K562 (cell line): ENCODE measurements at regions not wholly inside any gene's neighbourhood (a gene's known extent, or its start where the extent isn't known, plus 50 kb on each side); places are given as distances from the start of the nearest gene placed in this dataset.

ENCODE experiments used
- ATAC-seq: fragments of 200-7000 bp; cut with Tn5 transposase; 3 replicates; pipeline ENCODE4 v1.9.1; 2020; ENCODE audit warnings: moderate library complexity
- BruUV-seq: library from RNA; stranded (reverse); fragments of 400-500 nt; replicated peaks from 2 replicates; lab custom pipeline; 2021; lab: Mats Ljungman, UMichigan
- CTCF ChIA-PET: fragments of 300-600 bp; formaldehyde crosslinking; extraction: SDS; loops from one replicate; lab custom pipeline; 2021; ENCODE audit warnings: low intra/inter-chr PET ratio; lab: Yijun Ruan, JAX
- POLR2A ChIA-PET: fragments of 300-600, 350-650 bp; sonication (Branson Sonifier 250); formaldehyde crosslinking; extraction: SDS; loops from one replicate; lab custom pipeline; 2021; ENCODE audit warnings: antibody characterized with exemption, inconsistent platforms; lab: Yijun Ruan, JAX
- DNase-seq, 4 experiments: peaks; one replicate each; pipeline versions ENCODE4 v3.0.0 to v3.0.0-alpha.2; 2011 to 2018; ENCODE audit warnings: low spot score in 3 of 4, mixed read lengths in 3 of 4; ENCODE audit errors: extremely low read depth in 1 of 4
- FAIRE-seq: peaks from 2 replicates; lab custom pipeline; 2011; peaks lifted over from hg19 to GRCh38; lab: Jason Lieb, UNC
- H2AFZ ChIP-seq: 2 replicates; pipeline ENCODE4 v1.6.0; 2011; ENCODE audit warnings: low read depth, low read length, control low read depth, inconsistent platforms
- H3K27ac ChIP-seq: fragments of 200-600 bp; 3 replicates; pipeline ENCODE4 v1.8.0; 2011; ENCODE audit warnings: low read depth, mild to moderate bottlenecking, control low read depth, inconsistent platforms, low read length, moderate library complexity, mixed read lengths; ENCODE audit errors: extremely low read depth
- H3K27me3 ChIP-seq, 2 experiments: fragments of 300-600 bp in 1 of 2; 2 replicates in 1 of 2; 3 replicates in 1 of 2; pipeline versions ENCODE4 v1.6.0 to v1.8.0; 2011; ENCODE audit warnings: inconsistent platforms in 2 of 2, low read length in 2 of 2, mild to moderate bottlenecking in 1 of 2, mixed read lengths in 1 of 2, moderate library complexity in 1 of 2; ENCODE audit not compliant: control insufficient read depth in 2 of 2, insufficient read depth in 2 of 2
- H3K36me3 ChIP-seq: fragments of 300-600 bp; 3 replicates; pipeline ENCODE4 v1.8.0; 2011; ENCODE audit warnings: mild to moderate bottlenecking, low read length, inconsistent platforms; ENCODE audit not compliant: control insufficient read depth, insufficient read depth
- H3K4me1 ChIP-seq, 2 experiments: fragments of 200-600 bp in 1 of 2; replicated peaks in 1 of 2; 2 replicates in 1 of 2; 3 replicates in 1 of 2; pipeline versions ENCODE4 v1.5.1 to v1.8.0; 2011; ENCODE audit warnings: inconsistent platforms in 2 of 2, low read length in 2 of 2, mild to moderate bottlenecking in 1 of 2, mixed read lengths in 1 of 2, moderate library complexity in 1 of 2; ENCODE audit not compliant: control insufficient read depth in 2 of 2, insufficient read depth in 2 of 2
- H3K4me2 ChIP-seq: 2 replicates; pipeline ENCODE4 v1.6.1; 2011; ENCODE audit warnings: low read length, control low read depth, inconsistent platforms, mixed read lengths; ENCODE audit not compliant: insufficient read depth
- H3K4me3 ChIP-seq: fragments of 200-600 bp; sonication (generic), shearing (Covaris generic); 2 replicates; pipeline ENCODE4 v1.5.1; 2016; ENCODE audit warnings: control low read depth, inconsistent platforms
- H3K79me2 ChIP-seq: fragments of 200-600 bp; 3 replicates; pipeline ENCODE4 v1.8.0; 2011; ENCODE audit warnings: low read length, inconsistent platforms; ENCODE audit not compliant: control insufficient read depth, insufficient read depth
- H3K9ac ChIP-seq, 2 experiments: 2 replicates each; pipeline versions ENCODE4 v1.6.0 to v1.6.1; 2011; ENCODE audit warnings: low read depth in 2 of 2, low read length in 2 of 2, control low read depth in 1 of 2, inconsistent platforms in 1 of 2, mild to moderate bottlenecking in 1 of 2, mixed read lengths in 1 of 2; ENCODE audit not compliant: insufficient read depth in 1 of 2
- H3K9me1 ChIP-seq: one replicate; pipeline ENCODE4 v1.6.0; 2011; ENCODE audit warnings: inconsistent platforms, mild to moderate bottlenecking, low read length, moderate library complexity; ENCODE audit not compliant: control insufficient read depth, insufficient read depth
- H3K9me3 ChIP-seq: replicated peaks from 2 replicates; pipeline ENCODE4 v1.5.1; 2011; ENCODE audit warnings: low read depth, low read length, inconsistent platforms; ENCODE audit not compliant: control insufficient read depth, insufficient read depth
- H4K20me1 ChIP-seq: replicated peaks from 2 replicates; pipeline ENCODE4 v1.6.1; 2011; ENCODE audit warnings: low read length, inconsistent platforms, mixed read lengths; ENCODE audit not compliant: control insufficient read depth, insufficient read depth
- CCAR2 ChIP-seq: fragments of 200-400 bp; formaldehyde crosslinking; IDR thresholded peaks from 2 replicates; pipeline ENCODE4 v1.6.1; 2017; ENCODE audit warnings: mild to moderate bottlenecking, low read depth, low read length
- CLOCK ChIP-seq: fragments of 250-450 bp; sonication (Bioruptor Pico); IDR thresholded peaks from 2 replicates; pipeline ENCODE4 v1.4.0; 2020; ENCODE audit warnings: mild to moderate bottlenecking, moderate library complexity, borderline replicate concordance
- ETV6 ChIP-seq, 3 experiments: fragments of 150-350 bp in 1 of 3; sonication (generic) in 1 of 3; formaldehyde crosslinking in 1 of 3; IDR thresholded peaks; 2 replicates each; pipeline versions ENCODE4 v1.6.1 to v1.8.0; 2014 to 2022; ENCODE audit warnings: borderline replicate concordance in 2 of 3, low read depth in 2 of 3, antibody characterized with exemption in 1 of 3, low read length in 1 of 3, mild to moderate bottlenecking in 1 of 3, missing genetic modification reagents in 1 of 3
- NR2C1 ChIP-seq, 2 experiments: fragments of 450-650 bp; IDR thresholded peaks; 2 replicates each; pipeline ENCODE4 v1.6.1; 2017; ENCODE audit warnings: mild to moderate bottlenecking in 2 of 2, antibody characterized with exemption in 1 of 2, inconsistent platforms in 1 of 2, missing compliant biosample characterization in 1 of 2, missing genetic modification characterization in 1 of 2
- PRMT5 ChIP-seq: sonication (generic); formaldehyde crosslinking; IDR thresholded peaks from 2 replicates; pipeline ENCODE4 v1.5.0; 2020; ENCODE audit warnings: missing genetic modification reagents
- ZNF444 ChIP-seq: fragments of 250-450 bp; sonication (Bioruptor Pico); IDR thresholded peaks from 2 replicates; pipeline ENCODE4 v1.4.0; 2020; ENCODE audit warnings: mild to moderate bottlenecking, moderate library complexity
- ZNF75A ChIP-seq: fragments of 450-650 bp; formaldehyde crosslinking; IDR thresholded peaks from 2 replicates; pipeline ENCODE4 v1.4.0; 2020; ENCODE audit warnings: mild to moderate bottlenecking
- WGBS: fragments of 100-300 bp; shearing (Covaris generic); methylation state at CpG from one replicate; pipeline ENCODE4 v1.1.6; 2016; ENCODE audit warnings: low coverage, mixed read lengths; ENCODE audit not compliant: insufficient coverage; ENCODE audit errors: missing lambda C conversion rate; 5-methylcytosine and 5-hydroxymethylcytosine counted together
- in situ Hi-C: fragments of 300-500 bp; cut with MboI; formaldehyde crosslinking; loops from 4 replicates; pipeline ENCODE4 v1.15.0; 2018; ENCODE audit warnings: inconsistent platforms, mixed read lengths
- intact Hi-C: fragments of 100-400 bp; cut with micrococcal nuclease; formaldehyde crosslinking; loops from 2 replicates; pipeline ENCODE4 v1.14.2; 2022

- H3K9me3 ChIP-seq: no peaks in the 10 kb centered on the region
- WGBS: 0% methylated on average over 5 of the region's 6 CpGs
- no peaks in the 10 kb centered on the region; the same call in 1 of the 2 replicates for H4K20me1 ChIP-seq
- no peak overlapping the region for H3K27ac ChIP-seq
- H3K27me3 ChIP-seq: no peaks in the 10 kb centered on the region; a peak in 1 of 5 replicates
- no peaks in the 10 kb centered on the region for H3K9me1 ChIP-seq
- CTCF ChIA-PET: no interaction called here
- BruUV-seq: no TSS peak
- no peaks in the 10 kb centered on the region for H3K79me2 ChIP-seq
- intact Hi-C loops (no loop called here), in situ Hi-C loops (no loop called here)
- H2AFZ ChIP-seq: no peak overlapping the region
- no peaks in the 10 kb centered on the region for H3K4me1 ChIP-seq
- DNase-seq: no peak
- no peak overlapping the region for H3K4me2 ChIP-seq
- H3K36me3 ChIP-seq: no peaks in the 10 kb centered on the region
- H3K9ac ChIP-seq: no peak overlapping the region
- no peak overlapping the region for H3K4me3 ChIP-seq
- no peak for FAIRE-seq
- POLR2A ChIA-PET: interaction anchor here (0.6 kb wide), 1 partner anchor 736 kb away, joined by 3 read pairs; no protein-coding TSS in a partner anchor
- TF ChIP-seq ETV6 (IDR thresholded peaks at IDR 0.05; ENCODE audit: borderline replicate concordance in 1 of 2, low read depth in 2 of 2, low read length in 1 of 2): no peak
- no peak for TF ChIP-seq ETV6 (CRISPR knock-in tag; IDR thresholded peaks at IDR 0.05; ENCODE audit: borderline replicate concordance)
- TF ChIP-seq ZNF444 (CRISPR knock-in tag): no peak
- TF ChIP-seq NR2C1 (IDR thresholded peaks at IDR 0.05): no peak
- TF ChIP-seq NR2C1 (tag; IDR thresholded peaks at IDR 0.05): no peak
- TF ChIP-seq, all 486 proteins: peak for 0
- ATAC-seq: no peak
Measured at GRCh38 chr19:30855442-30855841, 483.3 kb downstream of the ZNF536 start.

DNA sequence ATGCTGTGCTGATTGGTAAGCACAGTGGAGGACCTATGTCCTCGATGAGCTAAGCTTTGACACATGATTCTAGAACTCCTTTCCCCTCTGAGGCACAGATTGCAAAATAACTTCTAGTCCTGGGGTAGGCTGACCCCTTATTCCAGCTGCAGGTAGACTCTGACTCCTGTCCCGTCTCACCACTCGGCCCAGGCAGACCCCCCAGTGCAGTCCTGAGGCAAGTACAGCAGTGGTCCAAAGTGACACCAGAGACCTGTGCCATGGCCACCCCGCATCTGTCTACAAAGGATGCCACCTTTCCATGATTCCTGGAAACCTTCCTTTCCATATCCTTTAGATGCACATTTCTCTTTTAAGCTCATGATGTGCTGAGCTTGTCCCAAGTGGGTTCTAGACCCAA lies 482.5 kb downstream of the ZNF536 start:
- no peaks in the 10 kb centered on the region for H3K4me1 ChIP-seq
- H3K4me3 ChIP-seq: no peak overlapping the region
- ChIA-PET POLR2A (interaction anchor here (0.9 kb wide), 1 partner anchor 28 kb away, joined by 3 read pairs; no protein-coding TSS in a partner anchor), CTCF (no interaction called here)
- no peaks in the 10 kb centered on the region for H3K36me3 ChIP-seq
- DNase-seq (no peak), ATAC-seq (no peak), FAIRE-seq (no peak)
- no TSS peak for BruUV-seq
- in situ Hi-C loops (no loop called here), intact Hi-C loops (no loop called here)
- no peaks in the 10 kb centered on the region for H3K79me2 ChIP-seq
- no peaks in the 10 kb centered on the region; a peak in 1 of 5 replicates for H3K27me3 ChIP-seq
- H4K20me1 ChIP-seq: no peaks in the 10 kb centered on the region; the same call in 1 of the 2 replicates
- H3K9me1 ChIP-seq: no peaks in the 10 kb centered on the region
- no peak overlapping the region for H3K9ac ChIP-seq
- TF ChIP-seq CCAR2: no peak
- no peak for TF ChIP-seq CLOCK (CRISPR knock-in tag)
- TF ChIP-seq ZNF75A (CRISPR knock-in tag): no peak
- no peak for TF ChIP-seq PRMT5 (CRISPR knock-in tag)
- H3K27ac ChIP-seq: no peak overlapping the region
- WGBS: 0% methylated on average over 4 of the region's 4 CpGs
- H2AFZ ChIP-seq: no peak overlapping the region
- no peaks in the 10 kb centered on the region for H3K9me3 ChIP-seq
- no peak overlapping the region for H3K4me2 ChIP-seq
